ENCODE measurements at regions not wholly inside any gene's neighbourhood (a gene's known extent, or its start where the extent isn't known, plus 50 kb on each side); places are given as distances from the start of the nearest gene placed in this dataset.

DNA sequence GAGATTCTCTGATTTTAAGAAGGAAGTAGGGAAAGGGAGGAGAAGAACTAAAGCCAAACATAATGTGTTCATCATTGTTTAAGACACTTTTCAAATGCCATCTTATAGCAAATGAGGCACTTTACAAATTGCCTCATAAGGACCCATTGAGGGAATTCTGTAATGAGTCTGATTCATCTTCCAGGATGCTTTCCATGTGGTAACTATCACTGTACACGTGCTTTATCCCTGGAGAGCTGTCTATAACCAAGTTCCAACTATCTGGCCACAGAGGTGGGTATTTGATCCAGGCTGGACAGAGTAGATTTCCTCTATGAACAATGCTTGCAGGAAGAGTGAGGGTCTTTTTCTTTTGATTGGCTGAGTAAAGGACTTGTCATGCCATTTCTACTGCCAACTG, 183.5 kb upstream of the NFIB start:
- TF ChIP-seq, protein P1, sequence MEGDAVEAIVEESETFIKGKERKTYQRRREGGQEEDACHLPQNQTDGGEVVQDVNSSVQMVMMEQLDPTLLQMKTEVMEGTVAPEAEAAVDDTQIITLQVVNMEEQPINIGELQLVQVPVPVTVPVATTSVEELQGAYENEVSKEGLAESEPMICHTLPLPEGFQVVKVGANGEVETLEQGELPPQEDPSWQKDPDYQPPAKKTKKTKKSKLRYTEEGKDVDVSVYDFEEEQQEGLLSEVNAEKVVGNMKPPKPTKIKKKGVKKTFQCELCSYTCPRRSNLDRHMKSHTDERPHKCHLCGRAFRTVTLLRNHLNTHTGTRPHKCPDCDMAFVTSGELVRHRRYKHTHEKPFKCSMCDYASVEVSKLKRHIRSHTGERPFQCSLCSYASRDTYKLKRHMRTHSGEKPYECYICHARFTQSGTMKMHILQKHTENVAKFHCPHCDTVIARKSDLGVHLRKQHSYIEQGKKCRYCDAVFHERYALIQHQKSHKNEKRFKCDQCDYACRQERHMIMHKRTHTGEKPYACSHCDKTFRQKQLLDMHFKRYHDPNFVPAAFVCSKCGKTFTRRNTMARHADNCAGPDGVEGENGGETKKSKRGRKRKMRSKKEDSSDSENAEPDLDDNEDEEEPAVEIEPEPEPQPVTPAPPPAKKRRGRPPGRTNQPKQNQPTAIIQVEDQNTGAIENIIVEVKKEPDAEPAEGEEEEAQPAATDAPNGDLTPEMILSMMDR (IDR thresholded peaks at IDR 0.05; ENCODE audit: insufficient read depth, low read length, poor library complexity, severe bottlenecking): no peak
- no peak for TF ChIP-seq EZH2phosphoT487 (conservative IDR thresholded peaks at IDR 0.05; ENCODE audit: low read length)
